Right lobe of liver (tissue), 6 donors: ENCODE measurements at regions not wholly inside any gene's neighbourhood (a gene's known extent, or its start where the extent isn't known, plus 50 kb on each side); places are given as distances from the start of the nearest gene placed in this dataset.

Experiments
- ATAC-seq, 4 donors: fragments of 200-7000 bp; cut with Tn5 transposase; one replicate each; pipeline ENCODE4 v1.9.1; 2020; ENCODE audit warnings: mild to moderate bottlenecking in 4 of 4, moderate library complexity in 4 of 4
- DNase-seq, 3 donors: peaks; one replicate each; pipeline ENCODE4 v3.0.0-alpha.2; 2020
- H3K27ac ChIP-seq, 3 donors: fragments of 200-600 bp; one replicate each; pipeline ENCODE4 v1.8.0; 2022
- H3K27me3 ChIP-seq, 2 donors: fragments of 200-600 bp; one replicate each; pipeline ENCODE4 v1.8.0; 2022
- H3K36me3 ChIP-seq, 4 donors: fragments of 200-600 bp; sonication (generic) in 1 of 4; one replicate each; pipeline versions ENCODE4 v1.5.1 to v1.8.0; 2017 to 2022; ENCODE audit warnings: control low read depth in 1 of 4
- H3K4me1 ChIP-seq, 4 donors: fragments of 200-600 bp; sonication (generic) in 1 of 4; one replicate each; pipeline versions ENCODE4 v1.5.1 to v1.8.0; 2017 to 2022; ENCODE audit warnings: control low read depth in 1 of 4
- H3K4me3 ChIP-seq, 3 donors: fragments of 200-600 bp; one replicate each; pipeline ENCODE4 v1.8.0; 2022
- H3K9me3 ChIP-seq, 4 donors: fragments of 200-600 bp; sonication (generic) in 1 of 4; one replicate each; pipeline versions ENCODE4 v1.5.1 to v1.8.0; 2017 to 2022; ENCODE audit warnings: control low read depth in 1 of 4
- POLR2A ChIP-seq: fragments of 450-650 bp; IDR thresholded peaks from one replicate; pipeline ENCODE4 v1.6.1; 2017; ENCODE audit warnings: antibody characterized with exemption, mild to moderate bottlenecking
- WGBS: methylation state at CpG from one replicate; pipeline ENCODE4 v1.1.6; 2018; ENCODE audit warnings: low coverage, low lambda C conversion rate; ENCODE audit not compliant: insufficient coverage; ENCODE audit errors: missing lambda C conversion rate; 5-methylcytosine and 5-hydroxymethylcytosine counted together
- intact Hi-C, 2 donors: fragments of 100-400 bp; cut with DNase I; formaldehyde crosslinking; loops; one replicate each; pipeline versions ENCODE4 v1.11.2 to v1.14.1; 2022
- TF ChIP-seq, protein P1 (sequence below), 4 donors: fragments of 200-600 bp in 3 of 4; fragments of 450-650 bp in 1 of 4; IDR thresholded peaks; one replicate each; pipeline versions ENCODE4 v1.5.1 to v1.8.0; 2016 to 2022; ENCODE audit warnings: antibody characterized with exemption in 4 of 4, mild to moderate bottlenecking in 2 of 4
- donor health status: DM: no; HTN: yes; CAD: no.
- donor health status: DM: no; HTN: no; CAD: no.
- donor health status: DM: no; HTN: no; CAD: no.
- donor health status: DM: no; HTN: yes; CAD: no.
- donor health status: DM: no; HTN: yes; CAD: no.

DNA sequence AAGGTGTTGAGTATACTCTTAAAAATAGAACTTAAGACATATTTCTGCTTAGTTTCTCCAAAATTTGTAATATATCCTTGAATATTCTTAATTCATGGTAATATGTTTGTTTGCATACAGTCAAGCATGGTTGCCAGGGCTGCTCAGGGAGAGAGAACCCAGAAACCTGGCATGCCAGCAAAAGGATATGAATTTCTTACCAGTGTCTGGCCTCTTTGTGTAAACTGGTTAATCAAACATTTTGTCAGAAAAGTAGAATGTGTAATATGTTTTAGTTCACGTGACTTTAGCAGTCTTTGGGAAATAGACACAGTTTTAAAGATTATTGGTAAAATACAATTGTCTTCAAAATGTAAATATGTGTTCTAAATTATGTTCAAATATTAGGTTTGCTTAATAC, 101.6 kb downstream of the AASDHPPT start:
- ATAC-seq, result no peak
- no peak for DNase-seq
- Histone ChIP-seq H3K4me3 (no peak overlapping the region), H3K36me3 (no peaks in the 10 kb centered on the region), H3K27ac (no peak overlapping the region), H3K4me1 (no peaks in the 10 kb centered on the region), H3K9me3 (no peaks in the 10 kb centered on the region), H3K27me3 (no peaks in the 10 kb centered on the region)
- TF ChIP-seq, protein P1, sequence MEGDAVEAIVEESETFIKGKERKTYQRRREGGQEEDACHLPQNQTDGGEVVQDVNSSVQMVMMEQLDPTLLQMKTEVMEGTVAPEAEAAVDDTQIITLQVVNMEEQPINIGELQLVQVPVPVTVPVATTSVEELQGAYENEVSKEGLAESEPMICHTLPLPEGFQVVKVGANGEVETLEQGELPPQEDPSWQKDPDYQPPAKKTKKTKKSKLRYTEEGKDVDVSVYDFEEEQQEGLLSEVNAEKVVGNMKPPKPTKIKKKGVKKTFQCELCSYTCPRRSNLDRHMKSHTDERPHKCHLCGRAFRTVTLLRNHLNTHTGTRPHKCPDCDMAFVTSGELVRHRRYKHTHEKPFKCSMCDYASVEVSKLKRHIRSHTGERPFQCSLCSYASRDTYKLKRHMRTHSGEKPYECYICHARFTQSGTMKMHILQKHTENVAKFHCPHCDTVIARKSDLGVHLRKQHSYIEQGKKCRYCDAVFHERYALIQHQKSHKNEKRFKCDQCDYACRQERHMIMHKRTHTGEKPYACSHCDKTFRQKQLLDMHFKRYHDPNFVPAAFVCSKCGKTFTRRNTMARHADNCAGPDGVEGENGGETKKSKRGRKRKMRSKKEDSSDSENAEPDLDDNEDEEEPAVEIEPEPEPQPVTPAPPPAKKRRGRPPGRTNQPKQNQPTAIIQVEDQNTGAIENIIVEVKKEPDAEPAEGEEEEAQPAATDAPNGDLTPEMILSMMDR (IDR thresholded peaks at IDR 0.05), result no peak
- no peak for TF ChIP-seq POLR2A
- intact Hi-C loops, result no loop called here
- WGBS, result 54% methylated on average over 1 of the region's 1 CpG

DNA sequence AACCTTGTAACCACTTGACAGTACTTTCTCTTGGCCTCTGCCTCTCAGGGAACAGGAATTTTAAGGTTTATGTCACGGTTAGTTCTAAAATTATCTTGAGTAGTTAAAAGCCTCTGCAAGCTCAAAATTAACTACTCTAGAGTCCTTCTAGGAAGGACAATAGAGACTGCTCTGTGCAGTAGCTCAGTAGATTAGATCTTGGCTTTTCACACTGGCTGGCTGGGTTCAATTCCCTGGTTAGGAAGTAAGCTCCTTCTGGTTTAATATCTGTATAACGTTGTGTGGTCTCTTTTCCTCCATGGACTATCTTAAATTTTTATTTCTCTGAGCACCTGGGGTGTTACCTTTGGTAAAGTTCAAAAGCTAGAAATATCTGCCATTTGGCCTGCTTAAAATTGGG, 109.2 kb downstream of the AASDHPPT start:
- H3K4me1 ChIP-seq, result no peaks in the 10 kb centered on the region
- no peak for ATAC-seq

DNA sequence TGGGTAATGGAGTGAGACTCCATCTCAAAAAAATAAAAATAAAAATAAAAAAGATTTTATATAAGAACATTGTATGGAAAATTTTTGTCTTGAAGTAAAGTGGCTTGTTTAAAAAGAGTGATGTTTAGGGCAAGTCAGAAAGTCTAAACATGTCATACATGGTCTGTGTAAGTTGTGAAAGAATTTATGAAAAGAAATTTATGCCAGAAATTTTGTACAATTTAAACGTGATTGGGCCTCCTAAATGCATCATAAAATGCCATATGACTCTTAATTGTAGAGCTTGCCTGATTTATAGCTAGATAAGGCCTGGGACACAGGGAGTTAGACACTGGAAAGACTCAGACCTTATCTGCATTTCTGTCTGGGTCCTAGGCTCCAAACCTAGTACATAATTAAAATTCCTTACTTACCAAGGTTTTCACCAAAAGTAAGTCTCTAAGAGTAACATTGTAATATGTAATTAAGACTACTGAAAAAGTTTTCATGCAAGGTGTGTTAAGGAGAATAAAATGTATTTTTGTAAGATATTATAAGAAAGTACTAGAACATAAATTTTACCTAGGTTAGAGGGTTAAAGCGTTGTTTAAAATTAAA, 110.5 kb downstream of the AASDHPPT start:
- TF ChIP-seq, protein P1 (IDR thresholded peaks at IDR 0.05), result no peak
- no peak for TF ChIP-seq POLR2A
- H3K27ac ChIP-seq, result no peak overlapping the region
- intact Hi-C loops, result no loop called here
- DNase-seq (no peak), ATAC-seq (no peak)
- no peaks in the 10 kb centered on the region for H3K4me1 ChIP-seq
- H3K36me3 ChIP-seq, result no peaks in the 10 kb centered on the region
- H3K9me3 ChIP-seq, result no peaks in the 10 kb centered on the region
- H3K4me3 ChIP-seq, result no peak overlapping the region
- WGBS, result 11% methylated on average over 2 of the region's 2 CpGs
- H3K27me3 ChIP-seq, result no peaks in the 10 kb centered on the region

More for the DNA sequence above, 109.2 kb downstream of the AASDHPPT start:
- WGBS, result 67% methylated on average over 2 of the region's 2 CpGs
- no peak for TF ChIP-seq POLR2A
- TF ChIP-seq, protein P1 (IDR thresholded peaks at IDR 0.05), result no peak
- intact Hi-C loops, result no loop called here
- Histone ChIP-seq H3K36me3 (no peaks in the 10 kb centered on the region), H3K27me3 (no peaks in the 10 kb centered on the region), H3K9me3 (no peaks in the 10 kb centered on the region), H3K27ac (no peak overlapping the region), H3K4me3 (no peak overlapping the region)
- DNase-seq, result no peak

DNA sequence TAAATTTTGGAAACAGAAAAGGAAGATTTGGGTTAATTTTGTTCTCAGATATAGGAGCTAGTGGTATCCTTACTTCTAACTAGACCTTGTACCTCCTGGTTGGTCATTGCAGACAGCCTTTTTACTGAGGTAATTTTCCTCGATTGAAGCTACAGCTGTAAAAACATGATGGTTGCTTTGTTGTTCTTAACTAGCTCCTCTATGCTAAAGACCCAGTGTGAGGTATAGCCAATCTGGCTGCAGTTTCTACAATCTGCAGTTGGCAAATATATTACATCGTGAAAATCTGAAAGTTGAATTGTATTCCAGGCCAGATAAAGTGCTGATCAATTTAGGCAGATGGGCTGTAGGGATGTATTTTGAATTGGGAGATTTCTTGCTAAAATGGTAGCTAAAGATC, 116.5 kb downstream of the AASDHPPT start:
- H3K4me1 ChIP-seq, result no peaks in the 10 kb centered on the region

More for the DNA sequence above, 116.5 kb downstream of the AASDHPPT start:
- no peaks in the 10 kb centered on the region for H3K9me3 ChIP-seq
- H3K4me3 ChIP-seq, result no peak overlapping the region
- TF ChIP-seq, protein P1 (IDR thresholded peaks at IDR 0.05), result no peak
- no peak for TF ChIP-seq POLR2A
- no peak for ATAC-seq
- no peak overlapping the region for H3K27ac ChIP-seq
- no peaks in the 10 kb centered on the region for H3K36me3 ChIP-seq
- WGBS, result 21% methylated on average over 2 of the region's 2 CpGs
- H3K27me3 ChIP-seq, result no peaks in the 10 kb centered on the region
- DNase-seq, result no peak
- intact Hi-C loops, result no loop called here
